NOMO-1 (cell line): ENCODE measurements at regions not wholly inside any gene's neighbourhood (a gene's known extent, or its start where the extent isn't known, plus 50 kb on each side); places are given as distances from the start of the nearest gene placed in this dataset.

Experiments used
- DNase-seq, 2 experiments: peaks; one replicate each; lab custom pipeline; 2025; ENCODE audit not compliant: unreplicated experiment in 2 of 2; lab: John Stamatoyannopoulos, UW

GRCh38 chrX:4754878-4755604 is 1041.6 kb upstream of the PRKX start:
- no peak for DNase-seq

DNA sequence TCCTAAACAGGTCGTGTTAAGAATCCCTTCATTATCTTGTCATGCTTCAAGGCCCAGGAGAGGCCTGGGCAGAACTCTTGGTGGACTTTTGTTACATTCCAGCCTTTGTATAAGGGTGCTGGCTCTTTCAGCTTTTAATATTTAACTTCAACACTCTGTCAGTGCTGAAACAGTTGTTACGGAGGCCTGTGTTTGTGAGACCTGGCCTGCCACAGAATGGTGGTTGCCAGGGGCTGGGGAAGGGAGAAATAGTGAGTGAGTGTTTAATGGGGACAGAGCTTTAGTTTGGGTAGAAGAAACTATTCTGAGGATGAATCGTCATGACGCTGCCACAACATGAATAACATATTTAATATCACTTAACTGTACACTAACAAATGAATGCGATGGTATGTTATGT is 1027.6 kb upstream of the PRKX start:
- no peak for DNase-seq

DNA sequence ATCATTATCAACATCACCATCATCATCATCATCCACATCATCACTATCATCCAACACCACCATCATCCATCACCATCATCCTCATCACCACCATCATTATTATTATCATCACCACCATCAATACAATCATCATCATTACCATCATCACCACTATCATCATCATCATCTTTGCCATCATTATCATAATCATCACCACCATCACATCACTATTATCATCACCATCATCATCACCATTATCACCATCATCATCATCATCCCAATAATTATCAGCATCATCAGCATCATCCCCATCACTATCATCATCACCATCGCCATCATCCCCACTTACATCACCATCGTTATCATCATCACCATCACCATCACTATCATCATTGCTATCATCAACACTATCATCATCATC is 1021.9 kb upstream of the PRKX start:
- no peak for DNase-seq

DNA sequence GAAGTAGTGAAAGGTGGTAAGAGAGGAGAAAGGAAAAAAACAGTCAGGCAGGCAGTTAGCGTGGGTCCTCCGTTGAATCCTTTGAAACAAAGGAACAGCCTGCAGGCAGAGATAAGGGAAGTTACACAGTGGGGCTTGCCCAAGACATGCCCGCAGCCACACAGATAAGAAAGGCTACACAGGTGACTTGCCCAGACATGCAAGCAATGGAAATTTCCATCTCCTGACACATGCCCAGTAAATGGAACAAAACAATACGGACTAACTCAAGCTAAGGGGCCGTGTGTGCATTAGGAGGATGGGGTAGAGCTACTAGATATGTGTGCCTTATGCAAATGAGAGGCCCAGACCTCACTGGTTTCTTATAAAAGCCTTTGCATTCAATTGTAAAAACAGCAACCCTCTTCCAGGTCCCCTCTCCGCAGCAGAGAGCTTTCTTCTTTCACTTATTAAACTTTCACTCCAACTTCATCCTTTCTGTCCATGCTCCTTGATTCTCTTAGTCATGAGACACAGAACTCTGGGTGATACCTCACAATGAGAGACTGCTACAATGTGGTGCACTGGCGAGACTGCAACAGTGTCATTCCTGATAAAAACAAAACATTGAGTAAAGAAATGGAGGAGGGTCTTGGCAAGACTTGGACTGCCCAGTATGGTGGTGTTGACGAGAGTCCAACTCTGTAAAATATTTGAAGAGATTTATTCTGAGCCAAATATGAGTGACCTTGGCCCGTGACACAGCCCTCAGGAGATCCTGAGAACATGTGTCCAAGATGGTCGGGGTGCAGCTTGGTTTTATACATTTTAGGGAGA is 997.4 kb upstream of the PRKX start:
- DNase-seq = peak; percentile 34 to 51

GRCh38 chrX:4708970-4709760 is 995.7 kb upstream of the PRKX start:
- DNase-seq = peak in 1 of 2 experiments; percentile 12

GRCh38 chrX:4706961-4707360 is 993.5 kb upstream of the PRKX start:
- no peak for DNase-seq

DNA sequence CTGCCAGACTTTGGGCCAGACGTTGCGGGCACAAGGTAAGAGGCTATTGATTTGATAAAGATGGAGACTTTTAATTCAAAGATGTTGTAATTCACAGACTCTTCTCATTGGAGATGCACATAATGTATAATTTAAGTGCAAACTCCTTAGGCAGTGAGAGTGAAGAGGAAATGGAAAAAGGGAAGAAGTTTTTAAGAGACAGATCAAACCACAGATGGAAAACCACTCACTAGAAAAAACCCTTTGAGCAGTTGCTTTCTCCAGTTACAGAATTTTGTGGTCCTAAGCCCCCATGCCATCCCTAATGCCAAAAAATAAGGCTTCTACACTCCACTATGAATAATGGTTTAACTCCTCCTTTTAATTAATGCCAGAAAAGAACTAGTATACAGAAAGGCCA is 977.1 kb upstream of the PRKX start:
- DNase-seq = peak in 1 of 2 experiments; percentile 39

GRCh38 chrX:4682636-4683035 is 969.2 kb upstream of the PRKX start:
- DNase-seq = no peak

DNA sequence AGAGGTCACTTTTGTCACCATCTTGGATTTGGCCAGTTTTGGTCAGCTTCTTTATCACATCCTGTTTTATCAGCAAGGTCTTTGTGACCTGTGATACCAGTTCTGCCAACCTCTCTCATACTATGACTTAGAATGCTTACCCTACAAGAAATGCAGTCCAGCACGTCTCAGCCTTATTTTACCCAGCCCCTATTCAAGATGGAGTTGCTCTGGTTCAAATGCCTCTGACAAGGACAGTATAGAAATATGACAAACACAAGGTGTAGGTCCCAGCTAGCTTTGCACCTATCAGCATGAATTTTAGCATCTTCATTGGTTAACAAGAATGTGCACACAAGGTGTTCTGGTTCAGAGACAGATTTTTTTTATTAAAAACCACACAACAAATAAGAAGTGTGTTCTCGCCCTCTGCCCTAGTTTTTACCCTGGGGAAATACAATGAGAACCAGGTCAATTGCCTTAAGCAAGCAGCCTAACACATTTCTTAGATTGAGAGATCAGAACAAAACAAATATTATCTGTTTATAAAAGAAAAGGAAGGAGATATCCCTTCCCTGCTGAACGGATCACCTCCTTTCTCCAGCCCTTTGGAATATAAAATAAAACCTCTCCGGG is 962.3 kb upstream of the PRKX start:
- DNase-seq = no peak

GRCh38 chrX:4674028-4674782 is 960.8 kb upstream of the PRKX start:
- no peak for DNase-seq

DNA sequence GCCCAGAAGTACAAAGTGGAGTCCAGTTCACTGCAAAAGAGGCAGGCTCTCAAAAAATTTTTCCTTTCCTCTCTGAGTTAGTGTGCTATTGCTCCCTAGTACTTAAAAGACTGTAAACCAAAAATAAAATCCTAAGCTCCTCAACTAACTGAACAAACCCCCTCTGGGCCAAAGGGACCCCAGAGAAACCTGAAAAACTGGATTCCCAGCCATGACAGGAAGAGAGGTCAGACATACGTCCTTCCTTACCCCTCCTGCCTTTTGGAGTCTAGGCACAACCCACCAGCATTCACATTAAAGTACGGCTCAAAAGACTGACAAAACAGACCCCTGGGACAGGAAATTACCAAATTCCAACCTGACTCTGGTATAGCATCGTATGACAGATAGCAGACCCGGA is 957.9 kb upstream of the PRKX start:
- no peak for DNase-seq

DNA sequence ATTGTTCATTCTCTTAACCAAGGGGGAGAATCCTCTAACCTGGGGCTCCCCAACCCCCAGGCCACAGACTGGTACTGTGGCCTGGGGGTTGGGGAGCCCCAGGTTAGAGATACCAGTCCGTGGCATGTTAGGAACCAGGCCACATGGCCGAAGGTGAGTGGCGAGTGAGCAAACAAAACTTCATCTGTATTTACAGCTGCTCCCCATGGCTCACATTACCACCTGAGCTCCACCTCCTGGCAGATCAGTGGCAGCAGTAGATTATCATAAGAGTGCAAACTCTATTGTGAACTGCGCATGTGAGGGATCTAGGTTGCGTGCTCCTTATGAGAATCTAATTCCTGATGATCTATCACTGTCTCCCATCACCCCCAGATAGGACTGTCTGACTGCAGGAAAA is 957.2 kb upstream of the PRKX start:
- DNase-seq = no peak

DNA sequence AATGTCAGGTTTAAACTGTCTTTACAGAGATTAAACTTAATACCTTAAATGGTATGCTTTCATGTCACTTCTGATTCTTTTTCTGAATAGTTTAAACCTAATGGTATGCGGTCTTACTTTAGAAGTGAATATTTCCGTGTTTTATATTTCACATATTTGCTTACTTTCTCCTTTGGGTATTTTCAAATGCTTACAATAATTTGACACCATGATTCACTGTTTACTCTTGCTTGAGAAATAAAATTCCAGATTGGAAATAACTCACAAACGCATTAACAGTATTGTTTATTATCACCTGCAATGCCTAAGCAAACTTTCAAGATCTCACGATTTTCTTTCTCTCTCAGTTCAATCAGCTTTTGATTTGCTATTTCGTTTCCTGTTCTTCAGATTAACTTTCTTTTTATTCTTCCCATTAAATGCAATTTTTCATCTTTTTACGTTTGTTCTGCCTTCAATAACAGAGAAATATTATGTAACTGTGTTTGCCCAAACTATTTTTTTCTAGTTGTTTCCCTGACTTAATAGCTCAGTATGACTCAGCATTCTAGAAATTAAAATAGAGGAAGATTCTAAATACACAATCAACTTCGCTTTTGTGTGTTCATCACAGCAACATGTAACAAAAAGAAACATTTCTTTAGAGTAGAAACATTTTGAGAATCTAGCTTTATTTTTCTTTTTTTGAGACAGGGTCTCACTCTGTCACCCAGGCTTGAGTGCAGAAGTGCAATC is 955.5 kb upstream of the PRKX start:
- DNase-seq = no peak

DNA sequence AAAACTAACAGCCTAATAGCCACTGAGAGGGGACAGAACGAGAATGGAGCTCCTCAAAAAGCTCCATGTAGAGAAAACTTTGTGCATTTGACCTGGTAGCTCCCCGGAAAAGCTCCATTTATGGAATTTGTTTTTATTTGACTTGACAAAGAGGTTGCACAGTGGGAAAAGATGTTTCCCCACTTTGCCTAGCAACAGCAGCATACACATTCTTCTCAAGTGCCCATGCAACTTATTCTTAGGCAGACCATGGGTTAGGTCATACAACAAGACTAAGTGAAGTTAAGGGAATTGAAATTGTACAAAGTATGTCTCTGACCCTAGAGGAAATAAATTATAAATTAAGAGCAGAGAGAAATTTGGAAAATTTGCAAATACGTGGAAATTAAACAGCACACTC is 949.6 kb upstream of the PRKX start:
- no peak for DNase-seq

DNA sequence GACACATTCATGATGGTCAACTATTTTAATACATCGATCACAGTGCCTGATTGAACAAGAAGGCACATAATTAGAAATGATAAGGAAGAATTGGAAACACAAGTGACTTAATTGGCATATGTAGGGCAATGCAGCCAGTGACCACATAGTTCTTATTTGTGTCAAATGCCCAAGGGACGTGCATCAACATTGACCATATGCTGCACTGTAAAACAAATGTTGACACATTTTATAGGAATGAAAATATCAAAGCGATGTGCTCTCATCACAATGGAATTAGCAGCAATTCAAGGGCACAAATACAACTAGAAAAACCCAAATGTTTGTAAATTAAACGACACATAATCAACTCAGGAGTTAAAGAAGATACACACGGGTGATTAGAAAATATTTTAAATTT is 948.3 kb upstream of the PRKX start:
- DNase-seq = no peak

GRCh38 chrX:4656419-4656818 is 943.0 kb upstream of the PRKX start:
- no peak for DNase-seq

DNA sequence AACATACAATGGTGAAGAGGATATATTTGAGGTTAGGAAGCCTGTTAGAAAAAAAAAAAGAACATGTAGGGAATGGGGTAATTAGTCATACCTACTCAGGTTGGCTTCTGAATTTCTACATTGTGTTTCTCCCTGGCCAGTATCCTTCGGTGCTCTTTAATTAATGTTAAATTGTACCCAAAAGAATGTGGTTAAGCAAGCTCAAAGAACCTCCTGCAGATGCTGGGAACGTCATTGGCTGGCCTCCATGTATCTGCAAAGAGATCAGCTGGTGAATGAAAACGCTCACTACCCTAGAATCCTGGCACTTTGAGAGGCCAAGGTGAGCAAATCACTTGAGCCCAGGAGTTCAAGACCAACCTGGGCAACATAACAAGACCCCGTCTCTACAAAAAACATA is 942.3 kb upstream of the PRKX start:
- DNase-seq = no peak

- no peak for DNase-seq
Measured at GRCh38 chrX:4642114-4642513, 928.7 kb upstream of the PRKX start.

GRCh38 chrX:4638036-4638435 is 924.6 kb upstream of the PRKX start:
- no peak for DNase-seq

DNA sequence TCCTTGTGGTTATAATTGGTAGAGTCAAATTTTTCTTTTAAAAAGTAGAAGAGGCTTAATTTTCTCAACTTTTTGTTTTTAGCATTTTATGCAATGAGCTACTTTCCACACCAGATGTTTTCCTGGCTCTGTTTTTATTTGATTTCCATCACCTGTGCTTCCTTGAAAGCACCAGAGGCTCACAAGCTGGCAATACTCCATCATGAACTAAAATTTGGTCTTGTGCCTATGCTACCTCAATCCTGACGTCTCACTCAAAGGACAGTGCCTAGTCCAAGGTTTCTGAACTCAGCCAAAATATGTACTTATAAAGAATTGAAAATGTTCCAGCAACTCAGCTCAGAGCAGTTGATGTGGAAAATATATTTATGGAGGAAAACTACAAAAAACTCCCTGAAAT is 914.0 kb upstream of the PRKX start:
- DNase-seq = no peak
